Nephron progenitor cell (in vitro differentiated cells): ENCODE measurements at regions not wholly inside any gene's neighbourhood (a gene's known extent, or its start where the extent isn't known, plus 50 kb on each side); places are given as distances from the start of the nearest gene placed in this dataset.

Experiments
- DNase-seq: peaks from one replicate; pipeline ENCODE4 v3.0.0; 2021
- H3K27ac Mint-ChIP-seq: 2 replicates; pipeline ENCODE4 v1.8.0; 2021; ENCODE audit warnings: mild to moderate bottlenecking, moderate library complexity, mixed read lengths
- H3K27me3 Mint-ChIP-seq: 2 replicates; pipeline ENCODE4 v1.8.0; 2021; ENCODE audit warnings: mild to moderate bottlenecking, low read depth, mixed read lengths; ENCODE audit not compliant: poor library complexity
- H3K36me3 Mint-ChIP-seq: 2 replicates; pipeline ENCODE4 v1.8.0; 2021; ENCODE audit warnings: low read depth, mixed read lengths
- H3K4me1 Mint-ChIP-seq: 2 replicates; pipeline ENCODE4 v1.8.0; 2021; ENCODE audit warnings: mixed read lengths
- H3K4me3 Mint-ChIP-seq: 2 replicates; pipeline ENCODE4 v1.8.0; 2021; ENCODE audit warnings: mild to moderate bottlenecking, moderate library complexity, mixed read lengths
- H3K9me3 Mint-ChIP-seq: 2 replicates; pipeline ENCODE4 v1.8.0; 2021; ENCODE audit warnings: mild to moderate bottlenecking, moderate library complexity, mixed read lengths
- TF ChIP-seq, protein P1 (sequence below): fragments of 200-600 bp; sonication (generic); IDR thresholded peaks from 2 replicates; pipeline ENCODE4 v1.5.0; 2021; ENCODE audit warnings: antibody characterized with exemption

DNA sequence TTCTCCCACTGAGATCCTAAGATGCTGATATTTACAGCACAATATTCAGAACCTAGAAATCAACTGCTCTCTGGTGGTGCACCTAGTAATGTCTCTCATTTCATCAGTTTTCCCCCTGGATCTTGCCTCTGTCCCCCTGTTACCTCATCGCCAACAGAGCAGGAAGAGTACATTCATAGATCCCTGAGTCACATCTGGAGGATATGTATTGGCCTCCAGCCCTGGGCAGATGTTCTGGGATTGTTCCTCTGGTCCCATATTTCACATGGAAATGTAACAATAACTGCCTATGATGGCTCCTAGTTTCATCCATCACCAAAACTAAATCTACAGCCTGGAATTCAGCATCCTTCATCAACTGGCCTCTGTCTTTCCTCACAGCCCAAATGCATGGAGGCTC is 278.8 kb upstream of the SLC14A2 start:
- H3K4me1 Mint-ChIP-seq = peaks cover 22% of the 10 kb centered on the region
- DNase-seq = no peak
- peaks cover 2% of the 10 kb centered on the region for H3K27me3 Mint-ChIP-seq
- H3K9me3 Mint-ChIP-seq = no peaks in the 10 kb centered on the region
- no peak overlapping the region for H3K27ac Mint-ChIP-seq
- peaks cover 6% of the 10 kb centered on the region for H3K36me3 Mint-ChIP-seq
- no peak overlapping the region for H3K4me3 Mint-ChIP-seq
- TF ChIP-seq, protein P1, sequence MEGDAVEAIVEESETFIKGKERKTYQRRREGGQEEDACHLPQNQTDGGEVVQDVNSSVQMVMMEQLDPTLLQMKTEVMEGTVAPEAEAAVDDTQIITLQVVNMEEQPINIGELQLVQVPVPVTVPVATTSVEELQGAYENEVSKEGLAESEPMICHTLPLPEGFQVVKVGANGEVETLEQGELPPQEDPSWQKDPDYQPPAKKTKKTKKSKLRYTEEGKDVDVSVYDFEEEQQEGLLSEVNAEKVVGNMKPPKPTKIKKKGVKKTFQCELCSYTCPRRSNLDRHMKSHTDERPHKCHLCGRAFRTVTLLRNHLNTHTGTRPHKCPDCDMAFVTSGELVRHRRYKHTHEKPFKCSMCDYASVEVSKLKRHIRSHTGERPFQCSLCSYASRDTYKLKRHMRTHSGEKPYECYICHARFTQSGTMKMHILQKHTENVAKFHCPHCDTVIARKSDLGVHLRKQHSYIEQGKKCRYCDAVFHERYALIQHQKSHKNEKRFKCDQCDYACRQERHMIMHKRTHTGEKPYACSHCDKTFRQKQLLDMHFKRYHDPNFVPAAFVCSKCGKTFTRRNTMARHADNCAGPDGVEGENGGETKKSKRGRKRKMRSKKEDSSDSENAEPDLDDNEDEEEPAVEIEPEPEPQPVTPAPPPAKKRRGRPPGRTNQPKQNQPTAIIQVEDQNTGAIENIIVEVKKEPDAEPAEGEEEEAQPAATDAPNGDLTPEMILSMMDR = no peak

DNA sequence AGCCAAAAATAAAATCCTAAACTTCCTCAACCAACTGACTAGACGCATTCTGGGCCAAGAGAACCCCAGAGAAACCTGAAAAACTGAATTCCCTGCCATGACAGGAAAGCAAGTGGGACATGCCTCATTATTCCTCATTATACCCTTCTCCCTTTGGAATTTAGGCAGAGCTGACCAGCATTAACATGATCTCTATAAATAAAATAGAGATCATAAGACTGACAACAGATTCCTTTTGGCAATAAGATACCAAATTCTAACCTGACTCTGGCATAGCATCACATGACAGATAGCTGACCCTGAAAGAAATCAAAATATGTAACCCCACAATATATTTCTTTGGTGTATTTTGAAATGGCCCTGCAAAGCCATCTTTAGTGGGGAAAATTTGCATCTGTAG is 277.8 kb upstream of the SLC14A2 start:
- no peaks in the 10 kb centered on the region for H3K9me3 Mint-ChIP-seq
- no peak overlapping the region for H3K27ac Mint-ChIP-seq
- H3K4me3 Mint-ChIP-seq = no peak overlapping the region
- no peaks in the 10 kb centered on the region for H3K36me3 Mint-ChIP-seq
- TF ChIP-seq, protein P1 = no peak
- DNase-seq = no peak
- peaks cover 22% of the 10 kb centered on the region for H3K4me1 Mint-ChIP-seq
- H3K27me3 Mint-ChIP-seq = peaks cover 2% of the 10 kb centered on the region

DNA sequence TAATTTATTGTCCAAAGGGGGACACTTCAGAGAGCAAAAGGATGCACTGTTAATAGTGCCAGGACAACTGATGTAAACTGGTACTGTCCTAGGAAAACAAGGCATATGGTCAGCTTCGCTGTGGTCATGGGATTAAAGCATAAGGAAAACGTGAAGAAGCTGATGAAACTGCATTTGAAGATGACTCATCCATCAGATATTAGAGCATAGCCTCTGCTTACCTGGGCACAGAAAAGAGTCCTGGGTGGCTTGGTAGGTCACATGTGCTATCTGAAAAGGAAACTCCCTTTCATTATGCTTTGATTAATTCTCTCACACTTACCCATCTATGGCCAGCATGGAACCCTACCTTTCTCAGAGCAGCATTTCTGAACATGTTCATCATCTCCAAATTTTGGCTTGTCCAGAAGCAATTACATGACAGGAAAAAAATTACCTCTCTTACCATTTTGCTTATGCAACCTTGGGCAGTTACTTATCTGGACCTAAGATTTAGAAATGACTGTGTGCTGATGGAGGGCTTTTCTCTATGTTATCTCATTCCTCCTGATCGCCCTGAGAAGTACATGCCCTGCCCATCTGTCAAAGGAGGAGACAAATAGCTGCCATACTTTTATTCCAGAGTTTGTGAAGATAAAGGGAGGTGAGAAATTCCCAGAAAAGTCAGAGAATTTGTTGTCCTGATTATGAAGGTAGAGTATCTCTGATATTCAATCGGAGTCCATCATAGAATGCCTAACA is 275.3 kb upstream of the SLC14A2 start:
- Mint-ChIP-seq H3K4me1 (peaks cover 30% of the 10 kb centered on the region), H3K27ac (no peak overlapping the region), H3K36me3 (no peaks in the 10 kb centered on the region), H3K9me3 (no peaks in the 10 kb centered on the region), H3K4me3 (no peak overlapping the region), H3K27me3 (peaks cover 2% of the 10 kb centered on the region)
- TF ChIP-seq, protein P1 = no peak
- no peak for DNase-seq

DNA sequence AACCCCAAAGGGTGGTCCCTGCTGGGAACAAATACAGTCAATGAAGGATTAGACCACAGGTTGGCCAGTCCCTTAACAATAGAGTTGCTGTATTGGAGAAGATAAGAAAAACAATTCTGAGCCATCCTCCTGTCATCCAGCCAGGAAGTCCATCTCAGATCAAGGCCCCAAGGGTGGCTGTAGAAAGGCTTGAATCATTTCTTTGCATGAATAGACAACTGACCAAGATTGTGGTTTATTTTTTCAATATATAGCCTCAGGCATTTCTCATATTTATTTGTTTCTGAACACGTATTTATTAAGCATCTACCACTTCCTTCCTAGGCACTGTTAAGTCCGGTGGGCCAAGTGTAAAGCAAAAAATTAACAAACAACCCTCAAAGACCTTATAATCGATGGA is 274.4 kb upstream of the SLC14A2 start:
- H3K4me3 Mint-ChIP-seq = no peak overlapping the region
- peaks cover 21% of the 10 kb centered on the region for H3K4me1 Mint-ChIP-seq
- H3K27ac Mint-ChIP-seq = no peak overlapping the region
- no peaks in the 10 kb centered on the region for H3K9me3 Mint-ChIP-seq
- no peaks in the 10 kb centered on the region for H3K36me3 Mint-ChIP-seq
- TF ChIP-seq, protein P1 = no peak
- no peak for DNase-seq
- peaks cover 2% of the 10 kb centered on the region for H3K27me3 Mint-ChIP-seq

DNA sequence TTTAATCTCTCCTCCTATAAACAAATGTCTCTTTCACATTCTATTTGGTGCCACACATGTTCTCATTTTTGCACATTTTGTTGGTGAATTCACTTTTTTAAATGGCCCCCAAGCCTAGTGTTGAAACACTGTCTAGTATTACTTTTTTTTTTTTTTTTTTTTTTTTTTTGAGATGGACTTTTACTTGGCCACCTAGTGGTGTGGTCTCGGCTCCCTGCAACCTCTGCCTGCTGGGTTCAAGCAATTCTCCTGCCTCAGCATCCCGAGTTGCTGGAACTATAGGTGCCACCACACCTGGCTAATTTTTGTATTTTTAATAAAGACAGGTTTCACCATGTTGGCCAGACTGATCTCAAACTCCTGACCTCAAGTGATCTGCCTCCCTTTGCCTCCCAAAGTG is 273.8 kb upstream of the SLC14A2 start:
- Mint-ChIP-seq H3K27ac (no peak overlapping the region), H3K27me3 (peaks cover 2% of the 10 kb centered on the region), H3K4me3 (no peak overlapping the region), H3K9me3 (no peaks in the 10 kb centered on the region), H3K36me3 (no peaks in the 10 kb centered on the region), H3K4me1 (peaks cover 15% of the 10 kb centered on the region)
- TF ChIP-seq, protein P1 = no peak
- DNase-seq = no peak

DNA sequence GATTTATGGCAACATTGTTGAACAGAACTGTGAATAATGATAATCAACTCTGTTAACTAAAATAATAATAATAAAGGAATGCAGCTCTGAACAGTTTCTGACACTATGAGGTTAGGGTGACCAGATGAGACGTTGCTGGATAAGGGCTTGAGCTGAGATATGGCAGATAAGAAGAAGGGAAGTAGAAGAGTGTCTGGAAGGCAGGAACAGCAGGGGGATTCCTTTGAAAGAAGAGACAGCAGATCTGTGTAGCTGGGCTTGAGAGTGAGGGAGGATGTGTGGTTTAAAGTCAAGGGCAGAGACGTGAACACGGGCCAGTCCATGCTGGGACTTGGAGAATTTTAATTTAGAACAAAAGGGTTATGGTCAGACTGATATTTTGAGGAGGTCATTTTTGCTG is 273.1 kb upstream of the SLC14A2 start:
- TF ChIP-seq, protein P1 = no peak
- DNase-seq = no peak
- Mint-ChIP-seq H3K9me3 (no peaks in the 10 kb centered on the region), H3K27me3 (peaks cover 2% of the 10 kb centered on the region), H3K27ac (peak overlapping the region; percentile 0), H3K36me3 (no peaks in the 10 kb centered on the region), H3K4me1 (peaks cover 15% of the 10 kb centered on the region), H3K4me3 (no peak overlapping the region)
